Neural progenitor cell (in vitro differentiated cells): ENCODE measurements at regions not wholly inside any gene's neighbourhood (a gene's known extent, or its start where the extent isn't known, plus 50 kb on each side); places are given as distances from the start of the nearest gene placed in this dataset.

Source experiments
- CTCF ChIP-seq: fragments of 200-600 bp; sonication (generic); IDR thresholded peaks from 2 replicates; pipeline ENCODE4 v1.5.1; 2017; ENCODE audit warnings: antibody characterized with exemption, mild to moderate bottlenecking
- EZH2 ChIP-seq: fragments of 200-600 bp; sonication (generic); IDR thresholded peaks from 2 replicates; pipeline ENCODE4 v1.6.1; 2017; ENCODE audit warnings: antibody characterized with exemption, mild to moderate bottlenecking, moderate library complexity
- EZH2phosphoT487 ChIP-seq: fragments of 200-600 bp; sonication (generic); IDR thresholded peaks from 2 replicates; pipeline ENCODE4 v1.6.1; 2017; ENCODE audit warnings: antibody characterized with exemption

- TF ChIP-seq CTCF: no peak
- TF ChIP-seq EZH2: no peak
- no peak for TF ChIP-seq EZH2phosphoT487
These were observed 55.5 kb upstream of the SLCO4A1 start for GRCh38 chr20:62586799-62587198.
